ENCODE measurements at regions not wholly inside any gene's neighbourhood (a gene's known extent, or its start where the extent isn't known, plus 50 kb on each side); places are given as distances from the start of the nearest gene placed in this dataset.

DNA sequence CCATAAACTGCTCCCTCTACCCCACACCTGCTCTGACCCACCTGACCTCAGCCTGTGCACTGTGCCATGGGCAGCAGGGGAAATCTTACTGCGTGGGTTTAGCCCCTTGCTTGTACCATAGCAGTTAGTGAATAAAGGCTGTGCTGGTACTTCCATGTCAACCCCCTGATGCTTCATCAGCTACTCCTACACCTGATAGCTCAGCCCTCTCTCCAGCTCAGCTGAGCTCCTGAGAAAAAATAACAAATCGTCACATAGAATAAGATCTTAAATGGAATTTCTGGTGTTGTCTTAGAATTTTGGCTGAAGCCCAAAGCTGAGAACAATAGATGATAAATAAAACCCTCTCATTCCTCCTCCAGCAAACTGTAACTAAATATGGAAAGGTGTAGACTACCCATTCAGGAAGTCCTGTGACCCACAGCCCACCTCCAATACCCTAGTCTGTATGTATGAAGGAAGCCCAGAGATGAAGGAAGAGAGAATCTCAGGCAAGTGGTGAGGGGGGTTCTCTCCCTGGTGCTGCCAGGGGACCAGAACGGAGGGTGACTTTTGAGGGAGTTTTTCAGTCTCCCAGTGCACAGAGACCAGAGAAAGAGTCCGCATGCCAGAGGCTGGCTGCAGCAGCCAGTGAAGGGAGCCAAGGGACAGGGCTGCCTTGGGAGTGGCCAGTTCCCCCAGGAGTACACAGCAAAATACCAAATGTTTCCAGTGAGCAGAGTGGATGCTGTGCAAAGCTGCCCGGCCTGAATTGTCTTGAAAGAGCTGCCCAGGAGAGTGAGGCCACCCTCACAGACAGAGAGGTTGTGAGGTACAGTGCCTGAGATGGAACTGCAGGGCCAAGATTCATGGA is 227.3 kb downstream of the QDPR start:
- TF ChIP-seq, protein P1, sequence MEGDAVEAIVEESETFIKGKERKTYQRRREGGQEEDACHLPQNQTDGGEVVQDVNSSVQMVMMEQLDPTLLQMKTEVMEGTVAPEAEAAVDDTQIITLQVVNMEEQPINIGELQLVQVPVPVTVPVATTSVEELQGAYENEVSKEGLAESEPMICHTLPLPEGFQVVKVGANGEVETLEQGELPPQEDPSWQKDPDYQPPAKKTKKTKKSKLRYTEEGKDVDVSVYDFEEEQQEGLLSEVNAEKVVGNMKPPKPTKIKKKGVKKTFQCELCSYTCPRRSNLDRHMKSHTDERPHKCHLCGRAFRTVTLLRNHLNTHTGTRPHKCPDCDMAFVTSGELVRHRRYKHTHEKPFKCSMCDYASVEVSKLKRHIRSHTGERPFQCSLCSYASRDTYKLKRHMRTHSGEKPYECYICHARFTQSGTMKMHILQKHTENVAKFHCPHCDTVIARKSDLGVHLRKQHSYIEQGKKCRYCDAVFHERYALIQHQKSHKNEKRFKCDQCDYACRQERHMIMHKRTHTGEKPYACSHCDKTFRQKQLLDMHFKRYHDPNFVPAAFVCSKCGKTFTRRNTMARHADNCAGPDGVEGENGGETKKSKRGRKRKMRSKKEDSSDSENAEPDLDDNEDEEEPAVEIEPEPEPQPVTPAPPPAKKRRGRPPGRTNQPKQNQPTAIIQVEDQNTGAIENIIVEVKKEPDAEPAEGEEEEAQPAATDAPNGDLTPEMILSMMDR (IDR thresholded peaks at IDR 0.05; ENCODE audit: insufficient read depth, low read length, poor library complexity, severe bottlenecking): no peak
- Histone ChIP-seq H3K27me3 (replicated peaks; ENCODE audit: control insufficient read depth, insufficient read depth, low read length) (no peaks in the 10 kb centered on the region), H3K4me3 (replicated peaks; ENCODE audit: low read depth, low read length) (no peak overlapping the region), H3K36me3 (ENCODE audit: control insufficient read depth, insufficient read depth, low read length) (no peaks in the 10 kb centered on the region)
- no peak for DNase-seq (ENCODE audit: extremely low read depth, insufficient read length)

DNA sequence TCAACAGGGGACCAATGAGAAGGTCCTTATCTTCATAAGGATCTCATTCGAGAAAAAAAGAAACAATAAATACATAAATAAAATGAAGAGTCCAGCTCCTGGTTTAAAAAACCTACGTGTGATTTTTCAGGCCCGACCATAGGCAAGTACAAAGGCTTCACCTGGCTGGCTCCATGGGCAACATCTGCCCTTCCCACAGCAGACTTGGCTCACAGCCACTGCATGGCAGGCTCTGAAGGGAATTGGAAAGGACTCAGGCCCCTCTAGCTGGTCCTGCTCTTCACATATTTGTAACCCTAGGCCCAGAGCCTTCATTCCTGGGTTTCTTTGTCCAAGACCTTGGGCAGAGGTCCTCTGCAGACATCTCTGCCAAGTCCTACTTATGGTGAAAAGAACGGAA is 228.1 kb downstream of the QDPR start:
- TF ChIP-seq, protein P1 (IDR thresholded peaks at IDR 0.05; ENCODE audit: insufficient read depth, low read length, poor library complexity, severe bottlenecking): no peak
- H3K27me3 ChIP-seq (replicated peaks; ENCODE audit: control insufficient read depth, insufficient read depth, low read length): no peaks in the 10 kb centered on the region
- no peaks in the 10 kb centered on the region for H3K36me3 ChIP-seq (ENCODE audit: control insufficient read depth, insufficient read depth, low read length)
- no peak for DNase-seq (ENCODE audit: extremely low read depth, insufficient read length)
- no peak overlapping the region for H3K4me3 ChIP-seq (replicated peaks; ENCODE audit: low read depth, low read length)

DNA sequence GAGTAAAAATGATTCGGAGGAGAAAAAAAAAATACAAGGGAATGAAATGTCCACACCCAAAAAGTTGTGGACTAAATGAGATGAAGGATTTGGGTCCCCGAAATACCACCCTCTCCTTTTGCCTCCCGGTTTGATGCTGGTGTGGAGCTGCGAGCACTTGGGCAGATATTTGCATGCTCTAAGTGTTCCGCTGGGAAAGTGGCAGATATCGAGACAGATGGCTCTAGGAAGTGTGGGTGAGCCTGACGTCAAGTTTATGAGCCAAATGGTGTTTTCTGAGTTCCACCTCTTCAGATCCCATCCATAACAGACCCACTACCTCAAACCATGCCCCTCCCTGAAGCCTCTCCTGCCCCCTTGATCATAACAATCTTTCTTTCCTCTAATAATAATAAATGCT is 228.6 kb downstream of the QDPR start:
- TF ChIP-seq, protein P1 (IDR thresholded peaks at IDR 0.05; ENCODE audit: insufficient read depth, low read length, poor library complexity, severe bottlenecking): no peak
- DNase-seq (ENCODE audit: extremely low read depth, insufficient read length): no peak
- no peak overlapping the region for H3K4me3 ChIP-seq (replicated peaks; ENCODE audit: low read depth, low read length)
- no peaks in the 10 kb centered on the region for H3K27me3 ChIP-seq (replicated peaks; ENCODE audit: control insufficient read depth, insufficient read depth, low read length)
- no peaks in the 10 kb centered on the region for H3K36me3 ChIP-seq (ENCODE audit: control insufficient read depth, insufficient read depth, low read length)

DNA sequence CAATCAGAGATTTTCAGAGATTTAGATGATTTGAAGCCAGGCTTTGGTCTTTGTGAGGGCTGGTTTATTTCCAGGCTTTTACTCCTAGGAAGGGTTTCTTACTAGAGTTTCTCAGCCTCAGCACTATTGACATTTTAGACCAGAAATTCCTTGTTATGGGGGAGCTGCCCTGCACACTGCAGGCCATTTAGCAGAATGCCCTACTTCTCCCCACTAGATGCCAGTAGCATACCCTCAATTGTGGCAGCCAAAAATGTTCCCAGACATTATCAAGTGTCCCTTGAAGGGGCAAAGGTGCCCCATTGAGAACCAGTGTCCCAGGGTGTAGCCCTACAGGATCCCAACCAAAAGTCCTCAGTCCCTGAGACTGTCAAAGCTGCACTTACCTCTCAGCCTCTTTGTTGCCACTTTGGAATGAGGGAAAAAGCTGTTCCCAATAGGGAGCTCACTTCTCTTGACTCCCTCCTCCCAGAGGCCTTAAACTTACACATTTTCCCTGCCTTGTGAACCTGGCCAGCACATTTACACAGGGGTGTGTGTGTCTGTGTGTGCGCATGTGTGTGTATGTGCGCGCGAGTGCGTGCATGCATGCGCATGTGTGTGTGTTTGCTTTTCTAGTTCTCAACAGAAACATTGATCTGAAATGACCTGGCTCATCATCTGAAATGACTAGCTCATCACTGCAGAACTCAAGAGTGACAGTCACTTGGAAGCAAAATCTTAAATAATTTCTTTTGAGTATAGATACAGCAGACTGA is 231.4 kb downstream of the QDPR start:
- DNase-seq (ENCODE audit: extremely low read depth, insufficient read length): no peak
- TF ChIP-seq, protein P1 (IDR thresholded peaks at IDR 0.05; ENCODE audit: insufficient read depth, low read length, poor library complexity, severe bottlenecking): peak; percentile 16
- Histone ChIP-seq H3K4me3 (replicated peaks; ENCODE audit: low read depth, low read length) (no peak overlapping the region), H3K36me3 (ENCODE audit: control insufficient read depth, insufficient read depth, low read length) (no peaks in the 10 kb centered on the region), H3K27me3 (replicated peaks; ENCODE audit: control insufficient read depth, insufficient read depth, low read length) (no peaks in the 10 kb centered on the region)

DNA sequence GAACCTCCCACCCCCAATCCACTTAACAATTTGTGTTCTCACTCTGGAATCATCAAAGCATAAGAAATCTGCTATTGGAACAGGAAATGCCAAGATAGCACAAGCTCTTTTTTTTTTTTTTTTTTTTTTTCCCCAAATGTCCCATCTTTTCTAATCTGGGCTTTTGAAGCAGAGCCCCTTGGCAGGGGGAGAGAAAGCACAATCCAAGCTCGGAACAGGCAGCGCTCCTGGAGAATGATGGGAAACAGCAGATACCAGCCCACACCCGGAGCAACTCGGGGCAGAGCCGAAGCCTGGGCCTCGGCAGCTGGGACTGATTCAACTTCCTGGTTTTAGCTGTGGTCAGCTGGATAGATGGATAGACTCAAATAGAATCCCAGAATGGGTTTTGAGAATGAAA is 235.1 kb downstream of the QDPR start:
- no peak for DNase-seq (ENCODE audit: extremely low read depth, insufficient read length)
- no peaks in the 10 kb centered on the region for H3K27me3 ChIP-seq (replicated peaks; ENCODE audit: control insufficient read depth, insufficient read depth, low read length)
- no peaks in the 10 kb centered on the region for H3K36me3 ChIP-seq (ENCODE audit: control insufficient read depth, insufficient read depth, low read length)
- H3K4me3 ChIP-seq (replicated peaks; ENCODE audit: low read depth, low read length): no peak overlapping the region
- TF ChIP-seq, protein P1 (IDR thresholded peaks at IDR 0.05; ENCODE audit: insufficient read depth, low read length, poor library complexity, severe bottlenecking): no peak
